Kidney epithelial cell (primary cell): ENCODE measurements at regions not wholly inside any gene's neighbourhood (a gene's known extent, or its start where the extent isn't known, plus 50 kb on each side); places are given as distances from the start of the nearest gene placed in this dataset.

ENCODE experiments used
- DNase-seq: peaks from one replicate; pipeline ENCODE4 v3.0.0-alpha.2; 2010; ENCODE audit warnings: low read depth
- H3K27me3 ChIP-seq: 2 replicates; pipeline ENCODE4 v1.6.0; 2011; ENCODE audit warnings: low read length; ENCODE audit not compliant: control insufficient read depth, insufficient read depth
- H3K36me3 ChIP-seq: 2 replicates; pipeline ENCODE4 v1.5.1; 2011; ENCODE audit warnings: low read length; ENCODE audit not compliant: control insufficient read depth, insufficient read depth
- H3K4me3 ChIP-seq: 2 replicates; pipeline ENCODE4 v1.5.1; 2011; ENCODE audit warnings: low read depth, mild to moderate bottlenecking, control low read depth, low read length
- TF ChIP-seq, protein P1 (sequence below): IDR thresholded peaks from 2 replicates; pipeline ENCODE4 v1.5.1; 2011; ENCODE audit warnings: mild to moderate bottlenecking, moderate library complexity, low read length, control low read depth, inconsistent platforms; ENCODE audit not compliant: insufficient read depth, poor library complexity, severe bottlenecking

DNA sequence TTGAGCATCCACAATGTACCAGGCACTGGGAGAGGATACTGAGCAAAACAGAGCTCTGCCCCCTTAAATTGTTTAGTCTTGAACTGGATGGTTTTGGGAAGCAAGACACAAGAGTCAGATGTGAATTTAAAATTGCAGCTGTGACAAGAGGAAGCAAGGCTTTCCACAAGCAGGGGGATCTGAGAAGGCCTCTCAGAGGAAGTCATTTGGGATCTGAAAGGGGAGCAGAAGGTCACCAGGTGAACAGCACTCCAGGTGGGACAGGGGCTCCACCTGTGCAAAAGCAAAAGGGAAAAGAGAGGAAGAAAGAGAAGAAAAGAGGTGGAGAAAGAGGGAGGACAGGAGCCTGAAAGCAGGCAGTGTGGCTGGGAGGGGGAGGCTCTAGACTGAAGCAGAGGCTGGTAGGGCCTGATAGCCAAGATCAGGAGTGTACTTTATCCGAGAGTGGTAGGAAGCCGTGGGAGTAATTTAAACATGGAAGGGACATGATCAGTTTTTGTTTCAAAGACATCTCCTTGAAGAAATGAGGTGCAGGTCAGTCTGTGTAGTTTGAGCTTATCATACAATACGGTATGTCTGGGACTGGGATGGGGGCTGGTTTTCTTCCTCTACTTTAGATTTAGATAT, 76.1 kb upstream of the DUSP5 start:
- TF ChIP-seq, protein P1, sequence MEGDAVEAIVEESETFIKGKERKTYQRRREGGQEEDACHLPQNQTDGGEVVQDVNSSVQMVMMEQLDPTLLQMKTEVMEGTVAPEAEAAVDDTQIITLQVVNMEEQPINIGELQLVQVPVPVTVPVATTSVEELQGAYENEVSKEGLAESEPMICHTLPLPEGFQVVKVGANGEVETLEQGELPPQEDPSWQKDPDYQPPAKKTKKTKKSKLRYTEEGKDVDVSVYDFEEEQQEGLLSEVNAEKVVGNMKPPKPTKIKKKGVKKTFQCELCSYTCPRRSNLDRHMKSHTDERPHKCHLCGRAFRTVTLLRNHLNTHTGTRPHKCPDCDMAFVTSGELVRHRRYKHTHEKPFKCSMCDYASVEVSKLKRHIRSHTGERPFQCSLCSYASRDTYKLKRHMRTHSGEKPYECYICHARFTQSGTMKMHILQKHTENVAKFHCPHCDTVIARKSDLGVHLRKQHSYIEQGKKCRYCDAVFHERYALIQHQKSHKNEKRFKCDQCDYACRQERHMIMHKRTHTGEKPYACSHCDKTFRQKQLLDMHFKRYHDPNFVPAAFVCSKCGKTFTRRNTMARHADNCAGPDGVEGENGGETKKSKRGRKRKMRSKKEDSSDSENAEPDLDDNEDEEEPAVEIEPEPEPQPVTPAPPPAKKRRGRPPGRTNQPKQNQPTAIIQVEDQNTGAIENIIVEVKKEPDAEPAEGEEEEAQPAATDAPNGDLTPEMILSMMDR = no peak
- no peak overlapping the region for H3K4me3 ChIP-seq
- H3K36me3 ChIP-seq = no peaks in the 10 kb centered on the region
- H3K27me3 ChIP-seq = no peaks in the 10 kb centered on the region
- DNase-seq = no peak

DNA sequence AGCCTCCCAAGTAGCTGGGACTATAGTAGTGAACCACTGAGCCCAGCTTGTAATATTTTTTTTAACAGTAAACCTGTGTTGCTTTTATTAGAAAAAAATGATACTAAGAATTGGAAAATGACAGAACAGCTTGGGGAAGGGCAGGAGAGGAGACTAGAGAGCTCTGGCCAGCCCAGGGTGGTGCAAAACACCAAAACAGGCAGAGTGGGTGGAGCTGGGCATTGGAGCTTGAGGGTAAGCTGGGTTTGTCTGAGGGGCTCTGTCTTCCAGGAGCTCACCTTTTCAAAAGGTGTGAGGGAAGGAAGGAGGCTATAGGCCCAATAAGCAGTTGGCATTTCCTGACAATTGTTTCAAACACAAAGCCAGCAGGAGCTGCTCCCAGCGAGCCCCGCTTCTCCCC, 75.2 kb upstream of the DUSP5 start:
- TF ChIP-seq, protein P1 = no peak
- no peaks in the 10 kb centered on the region for H3K27me3 ChIP-seq
- no peak overlapping the region for H3K4me3 ChIP-seq
- no peaks in the 10 kb centered on the region for H3K36me3 ChIP-seq
- DNase-seq = no peak

DNA sequence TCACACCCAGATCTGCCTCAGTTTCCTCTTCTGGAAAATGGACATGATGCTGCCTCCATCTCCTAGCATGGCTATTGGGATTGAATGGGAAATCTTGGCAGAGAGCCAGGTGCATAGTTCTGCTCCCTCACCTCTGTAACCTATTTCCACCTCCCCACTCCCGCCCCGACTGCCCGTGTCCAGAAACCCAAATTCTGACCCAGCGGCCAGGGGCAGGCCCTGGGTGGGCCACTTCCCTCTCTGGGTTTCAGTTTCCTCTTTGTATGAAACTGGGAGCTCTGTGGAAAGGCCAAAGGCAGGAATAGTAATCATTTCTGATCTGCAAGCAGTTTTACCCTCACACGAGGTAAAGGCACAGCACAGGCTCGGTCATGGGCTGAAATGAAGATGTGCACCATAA, 74.1 kb upstream of the DUSP5 start:
- TF ChIP-seq, protein P1 = no peak
- no peak for DNase-seq
- Histone ChIP-seq H3K27me3 (no peaks in the 10 kb centered on the region), H3K4me3 (no peak overlapping the region), H3K36me3 (no peaks in the 10 kb centered on the region)

DNA sequence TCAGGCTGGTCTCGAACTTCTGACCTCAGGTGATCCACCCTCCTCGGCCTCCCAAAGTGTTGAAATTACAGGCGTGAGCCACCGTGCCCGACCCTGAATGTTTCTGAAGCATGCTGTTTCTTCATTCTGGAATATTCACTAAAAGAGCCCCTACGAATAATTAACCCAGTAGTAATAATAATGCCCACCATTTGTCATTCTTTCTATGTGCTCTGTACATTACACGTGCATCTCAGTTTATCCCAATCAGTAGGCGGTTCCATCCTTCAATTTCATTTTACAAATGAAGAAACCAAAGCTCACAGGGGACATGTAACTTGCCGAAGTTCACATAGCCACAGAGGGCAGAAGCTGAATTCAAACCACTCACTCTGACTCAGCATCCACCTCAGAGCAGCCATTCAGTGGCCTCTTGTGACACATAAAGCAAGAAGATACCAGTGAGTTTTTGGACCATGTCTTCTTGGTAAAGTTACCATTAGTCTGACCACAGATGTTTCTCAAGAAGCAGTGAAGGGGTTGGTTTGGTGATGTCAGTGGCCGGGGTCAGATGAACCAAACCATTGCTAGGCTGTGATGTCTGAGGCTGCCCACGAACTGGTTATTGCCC, 71.9 kb upstream of the DUSP5 start:
- H3K27me3 ChIP-seq = no peaks in the 10 kb centered on the region
- no peak overlapping the region for H3K4me3 ChIP-seq
- H3K36me3 ChIP-seq = no peaks in the 10 kb centered on the region
- TF ChIP-seq, protein P1 = no peak
- peak; percentile 100 for DNase-seq

DNA sequence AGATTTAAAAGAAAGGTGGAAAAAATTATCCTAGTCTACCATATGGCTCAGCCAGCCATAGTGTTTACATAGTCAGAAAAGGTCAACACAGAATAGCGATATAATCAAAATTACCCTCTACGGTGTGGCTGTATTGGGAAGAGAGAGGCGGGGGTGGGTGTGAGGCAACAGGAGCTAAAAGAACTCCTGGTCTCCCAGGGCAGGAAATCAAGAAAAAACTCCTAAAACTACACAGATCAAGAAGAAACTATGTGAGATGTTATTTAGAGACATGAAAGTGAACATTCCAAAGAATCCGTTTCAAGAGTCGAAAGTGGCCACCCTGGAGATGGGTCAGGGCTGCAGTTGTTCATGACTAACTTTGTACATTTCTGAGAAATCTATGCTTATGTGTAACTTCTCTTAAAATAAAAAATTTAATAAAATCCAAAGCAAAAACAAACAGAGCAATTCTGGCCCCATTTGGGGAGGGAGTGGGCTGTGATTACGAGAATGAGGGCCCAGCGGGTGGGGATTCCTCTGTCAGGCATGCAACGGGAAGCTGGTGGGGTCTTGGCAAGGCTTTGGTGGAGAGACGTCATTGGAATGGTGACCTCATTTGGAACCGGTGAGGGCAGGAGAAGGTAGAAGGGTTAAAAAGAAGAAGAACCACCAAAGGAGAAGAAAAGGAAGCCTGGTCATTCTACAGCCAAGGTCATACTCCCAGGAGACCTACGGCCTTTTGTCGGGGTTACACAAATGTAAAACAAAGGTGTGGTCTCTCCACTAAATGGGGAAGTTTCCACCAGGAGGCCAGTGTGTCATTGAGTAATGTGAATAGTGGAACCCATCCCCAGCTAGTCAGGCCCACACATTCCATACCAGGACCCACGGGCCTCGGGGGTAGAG, 71.2 kb upstream of the DUSP5 start:
- H3K36me3 ChIP-seq = no peaks in the 10 kb centered on the region
- no peak overlapping the region for H3K4me3 ChIP-seq
- DNase-seq = no peak
- TF ChIP-seq, protein P1 = no peak
- H3K27me3 ChIP-seq = no peaks in the 10 kb centered on the region
